Lung (tissue), 11 donors: ENCODE measurements at regions not wholly inside any gene's neighbourhood (a gene's known extent, or its start where the extent isn't known, plus 50 kb on each side); places are given as distances from the start of the nearest gene placed in this dataset.
"Not testable (repeated sequence)": the region's sequence is repeated elsewhere in the genome, so short reads cannot be mapped to it uniquely, and the experiment has no call there.

Experiments
- ATAC-seq: fragments of 200-7000 bp; cut with Tn5 transposase; one replicate; pipeline ENCODE4 v1.9.1; 2020; ENCODE audit warnings: moderate number of reproducible peaks; ENCODE audit not compliant: insufficient read depth, low FRiP score
- DNase-seq, 3 donors: peaks; one replicate each; pipeline ENCODE4 v3.0.0-alpha.2; 2013 to 2017
- H3K27ac ChIP-seq, 2 donors: one replicate each; pipeline ENCODE4 v1.5.1; 2013; ENCODE audit warnings: mild to moderate bottlenecking in 2 of 2, moderate library complexity in 2 of 2, control low read depth in 1 of 2, inconsistent platforms in 1 of 2, low read depth in 1 of 2, low read length in 1 of 2
- H3K27me3 ChIP-seq, 3 donors: one replicate each; pipeline ENCODE4 v1.5.1; 2013; ENCODE audit warnings: low read length in 2 of 3; ENCODE audit not compliant: control insufficient read depth in 3 of 3, insufficient read depth in 3 of 3
- H3K36me3 ChIP-seq, 4 donors: one replicate each; pipeline ENCODE4 v1.5.1; 2013; ENCODE audit warnings: low read length in 4 of 4, mild to moderate bottlenecking in 1 of 4, moderate library complexity in 1 of 4; ENCODE audit not compliant: control insufficient read depth in 4 of 4, insufficient read depth in 4 of 4
- H3K4me1 ChIP-seq, 5 donors: one replicate each; pipeline ENCODE4 v1.5.1; 2013; ENCODE audit warnings: low read length in 5 of 5, mild to moderate bottlenecking in 2 of 5, moderate library complexity in 1 of 5; ENCODE audit not compliant: control insufficient read depth in 5 of 5, insufficient read depth in 5 of 5
- H3K4me3 ChIP-seq: one replicate; pipeline ENCODE4 v1.5.1; 2013; ENCODE audit warnings: mild to moderate bottlenecking, control low read depth, moderate library complexity
- H3K9ac ChIP-seq, 2 donors: one replicate each; pipeline ENCODE4 v1.5.1; 2013; ENCODE audit warnings: low read length in 2 of 2, control low read depth in 1 of 2; ENCODE audit not compliant: insufficient read depth in 1 of 2
- H3K9me3 ChIP-seq, 4 donors: one replicate each; pipeline ENCODE4 v1.5.1; 2013; ENCODE audit warnings: low read length in 3 of 4, mild to moderate bottlenecking in 1 of 4, moderate library complexity in 1 of 4; ENCODE audit not compliant: control insufficient read depth in 4 of 4, insufficient read depth in 3 of 4
- CTCF ChIP-seq: IDR thresholded peaks from 2 replicates; pipeline ENCODE4 v1.5.1; 2012; ENCODE audit warnings: mild to moderate bottlenecking; ENCODE audit errors: control extremely low read depth, extremely low read depth
- WGBS, 2 donors: extraction: QIAGEN DNeasy Blood & Tissue Kit; methylation state at CpG; one replicate each; pipeline ENCODE4 v1.1.7; 2013; 5-methylcytosine and 5-hydroxymethylcytosine counted together
- donor health status: control.
- donor health status: control.
- donor health status: Bipolar disorder and iron deficiency.
- donor health status: healthy.
- donor health status: DM: yes; HTN: yes; CAD: no.

GRCh38 chrX:13377550-13377934, 57.7 kb upstream of the ATXN3L start:
- no peak for TF ChIP-seq CTCF
- peaks cover 0 to 24% (median 13%) of the 10 kb centered on the region in 3 donors for H3K27me3 ChIP-seq
- WGBS, 2 donors: 67 to 69% methylated on average over 7 of the region's 7 CpGs
- peaks cover 0 to 4% (median 0%) of the 10 kb centered on the region in 4 donors for H3K9me3 ChIP-seq
- DNase-seq (peak; percentile 73 to 90 (median 89)), ATAC-seq (no peak)
- peak overlapping the region in 1 of 2 donors; percentile 52 for H3K27ac ChIP-seq
- peak overlapping the region in 1 of 2 donors; percentile 3 for H3K9ac ChIP-seq
- H3K36me3 ChIP-seq: no peaks in the 10 kb centered on the region
- H3K4me1 ChIP-seq: peaks cover 0 to 18% (median 0%) of the 10 kb centered on the region in 5 donors
- H3K4me3 ChIP-seq: no peak overlapping the region

GRCh38 chrX:13376857-13377549, 57.1 kb upstream of the ATXN3L start:
- DNase-seq (peak; percentile 81 to 96 (median 95)), ATAC-seq (no peak)
- no peak for TF ChIP-seq CTCF
- Histone ChIP-seq H3K9ac (peak overlapping the region in 1 of 2 donors; percentile 3), H3K36me3 (no peaks in the 10 kb centered on the region), H3K27ac (no peak overlapping the region), H3K27me3 (peaks cover 0 to 25% (median 17%) of the 10 kb centered on the region in 3 donors), H3K9me3 (peaks cover 0 to 4% (median 0%) of the 10 kb centered on the region in 4 donors), H3K4me1 (peaks cover 0 to 18% (median 0%) of the 10 kb centered on the region in 5 donors), H3K4me3 (no peak overlapping the region)
- WGBS, 2 donors: 39 to 52% methylated on average over 9 of the region's 9 CpGs

- not testable (repeated sequence) for ATAC-seq, DNase-seq, H3K9ac ChIP-seq, H3K4me3 ChIP-seq, H3K9me3 ChIP-seq, H3K36me3 ChIP-seq, H3K27ac ChIP-seq
- H3K27me3 ChIP-seq: peaks cover 0 to 27% (median 18%) of the 10 kb centered on the region in 3 donors
- peaks cover 0 to 18% (median 0%) of the 10 kb centered on the region in 5 donors for H3K4me1 ChIP-seq
- 87 to 89% methylated on average over 8 of the region's 8 CpGs for WGBS, 2 donors
These were observed 55.7 kb upstream of the ATXN3L start for GRCh38 chrX:13375596-13375995.

GRCh38 chrX:13374364-13374763, 54.5 kb upstream of the ATXN3L start:
- peaks cover 0 to 26% (median 0%) of the 10 kb centered on the region in 5 donors for H3K4me1 ChIP-seq
- H3K36me3 ChIP-seq: no peaks in the 10 kb centered on the region
- no peak for TF ChIP-seq CTCF
- no peak overlapping the region for H3K27ac ChIP-seq
- peak in 1 of 3 donors; percentile 40 for DNase-seq
- no peak overlapping the region for H3K4me3 ChIP-seq
- no peak for ATAC-seq
- peaks cover 0 to 34% (median 18%) of the 10 kb centered on the region in 3 donors for H3K27me3 ChIP-seq
- H3K9ac ChIP-seq: no peak overlapping the region
- peaks cover 0 to 4% (median 0%) of the 10 kb centered on the region in 4 donors for H3K9me3 ChIP-seq
- 57 to 78% methylated on average over 2 of the region's 2 CpGs for WGBS, 2 donors
